ENCODE measurements at regions not wholly inside any gene's neighbourhood (a gene's known extent, or its start where the extent isn't known, plus 50 kb on each side); places are given as distances from the start of the nearest gene placed in this dataset.

- no peaks in the 10 kb centered on the region for H4K20me1 ChIP-seq (ENCODE audit: low read depth, low read length)
- no peak overlapping the region for H2AFZ ChIP-seq (ENCODE audit: low read depth, low read length, severe bottlenecking)
- no peaks in the 10 kb centered on the region for H3K79me2 ChIP-seq (ENCODE audit: insufficient read depth, low read length)
- TF ChIP-seq EZH2phosphoT487 (conservative IDR thresholded peaks at IDR 0.05; ENCODE audit: low read length) (no peak), CTCF (IDR thresholded peaks at IDR 0.05; ENCODE audit: insufficient read depth, low read length, poor library complexity, severe bottlenecking) (peak; percentile 18)
- H3K4me2 ChIP-seq (ENCODE audit: low read depth, low read length, poor library complexity, severe bottlenecking), result no peak overlapping the region
- no peaks in the 10 kb centered on the region for H3K27me3 ChIP-seq (ENCODE audit: low read length)
- H3K36me3 ChIP-seq (ENCODE audit: low read length), result no peaks in the 10 kb centered on the region
- H3K9me2 ChIP-seq (replicated peaks; ENCODE audit: insufficient read depth, low read length), result no peaks in the 10 kb centered on the region
- peaks cover 14% of the 10 kb centered on the region; the same call in 1 of the 2 replicates for H3K9me3 ChIP-seq (ENCODE audit: insufficient read depth, low read length)
- H3F3A ChIP-seq (ENCODE audit: insufficient read depth), result no peaks in the 10 kb centered on the region
- H3K9ac ChIP-seq (ENCODE audit: low read length), result no peak overlapping the region
- H3K27ac ChIP-seq (ENCODE audit: low read depth, low read length), result no peak overlapping the region
- H3K4me3 ChIP-seq (ENCODE audit: insufficient read depth, low read length, poor library complexity, severe bottlenecking), result no peak overlapping the region
Observed at GRCh38 chr3:71859123-71859519, 74.2 kb upstream of the PROK2 start.

GRCh38 chr3:71858503-71859122, 73.7 kb upstream of the PROK2 start:
- no peaks in the 10 kb centered on the region for H3K27me3 ChIP-seq (ENCODE audit: low read length)
- TF ChIP-seq CTCF (IDR thresholded peaks at IDR 0.05; ENCODE audit: insufficient read depth, low read length, poor library complexity, severe bottlenecking) (no peak), EZH2phosphoT487 (conservative IDR thresholded peaks at IDR 0.05; ENCODE audit: low read length) (no peak)
- H3K36me3 ChIP-seq (ENCODE audit: low read length), result no peaks in the 10 kb centered on the region

GRCh38 chr3:71857956-71858355, 73.0 kb upstream of the PROK2 start:
- Histone ChIP-seq H3F3A (ENCODE audit: insufficient read depth) (no peaks in the 10 kb centered on the region), H3K27me3 (ENCODE audit: low read length) (no peaks in the 10 kb centered on the region), H3K27ac (ENCODE audit: low read depth, low read length) (no peak overlapping the region)

More at GRCh38 chr3:71858503-71859122, 73.7 kb upstream of the PROK2 start:
- no peak overlapping the region for H2AFZ ChIP-seq (ENCODE audit: low read depth, low read length, severe bottlenecking)
- no peak overlapping the region for H3K9ac ChIP-seq (ENCODE audit: low read length)
- no peaks in the 10 kb centered on the region for H3K9me2 ChIP-seq (replicated peaks; ENCODE audit: insufficient read depth, low read length)
- H3K4me2 ChIP-seq (ENCODE audit: low read depth, low read length, poor library complexity, severe bottlenecking), result no peak overlapping the region
- no peaks in the 10 kb centered on the region for H3F3A ChIP-seq (ENCODE audit: insufficient read depth)
- H3K79me2 ChIP-seq (ENCODE audit: insufficient read depth, low read length), result no peaks in the 10 kb centered on the region
- peaks cover 14% of the 10 kb centered on the region; the same call in 1 of the 2 replicates for H3K9me3 ChIP-seq (ENCODE audit: insufficient read depth, low read length)
- no peaks in the 10 kb centered on the region for H4K20me1 ChIP-seq (ENCODE audit: low read depth, low read length)
- H3K27ac ChIP-seq (ENCODE audit: low read depth, low read length), result no peak overlapping the region
- no peak overlapping the region for H3K4me3 ChIP-seq (ENCODE audit: insufficient read depth, low read length, poor library complexity, severe bottlenecking)

More at GRCh38 chr3:71857956-71858355, 73.0 kb upstream of the PROK2 start:
- Histone ChIP-seq H4K20me1 (ENCODE audit: low read depth, low read length) (no peaks in the 10 kb centered on the region), H3K4me2 (ENCODE audit: low read depth, low read length, poor library complexity, severe bottlenecking) (no peak overlapping the region), H3K79me2 (ENCODE audit: insufficient read depth, low read length) (no peaks in the 10 kb centered on the region), H3K9me2 (replicated peaks; ENCODE audit: insufficient read depth, low read length) (no peaks in the 10 kb centered on the region), H3K9ac (ENCODE audit: low read length) (no peak overlapping the region), H3K4me3 (ENCODE audit: insufficient read depth, low read length, poor library complexity, severe bottlenecking) (no peak overlapping the region), H2AFZ (ENCODE audit: low read depth, low read length, severe bottlenecking) (no peak overlapping the region), H3K36me3 (ENCODE audit: low read length) (no peaks in the 10 kb centered on the region), H3K9me3 (ENCODE audit: insufficient read depth, low read length) (peaks cover 14% of the 10 kb centered on the region; the same call in 1 of the 2 replicates)
- TF ChIP-seq CTCF (IDR thresholded peaks at IDR 0.05; ENCODE audit: insufficient read depth, low read length, poor library complexity, severe bottlenecking), result no peak
- no peak for TF ChIP-seq EZH2phosphoT487 (conservative IDR thresholded peaks at IDR 0.05; ENCODE audit: low read length)

All from SU-DHL-6 (cell line).